Putamen (tissue), 1 donor: ENCODE measurements at regions not wholly inside any gene's neighbourhood (a gene's known extent, or its start where the extent isn't known, plus 50 kb on each side); places are given as distances from the start of the nearest gene placed in this dataset.

Experiments used
- DNase-seq: peaks from one replicate; pipeline ENCODE4 v3.0.0-alpha.2; 2016; ENCODE audit warnings: low spot score

DNA sequence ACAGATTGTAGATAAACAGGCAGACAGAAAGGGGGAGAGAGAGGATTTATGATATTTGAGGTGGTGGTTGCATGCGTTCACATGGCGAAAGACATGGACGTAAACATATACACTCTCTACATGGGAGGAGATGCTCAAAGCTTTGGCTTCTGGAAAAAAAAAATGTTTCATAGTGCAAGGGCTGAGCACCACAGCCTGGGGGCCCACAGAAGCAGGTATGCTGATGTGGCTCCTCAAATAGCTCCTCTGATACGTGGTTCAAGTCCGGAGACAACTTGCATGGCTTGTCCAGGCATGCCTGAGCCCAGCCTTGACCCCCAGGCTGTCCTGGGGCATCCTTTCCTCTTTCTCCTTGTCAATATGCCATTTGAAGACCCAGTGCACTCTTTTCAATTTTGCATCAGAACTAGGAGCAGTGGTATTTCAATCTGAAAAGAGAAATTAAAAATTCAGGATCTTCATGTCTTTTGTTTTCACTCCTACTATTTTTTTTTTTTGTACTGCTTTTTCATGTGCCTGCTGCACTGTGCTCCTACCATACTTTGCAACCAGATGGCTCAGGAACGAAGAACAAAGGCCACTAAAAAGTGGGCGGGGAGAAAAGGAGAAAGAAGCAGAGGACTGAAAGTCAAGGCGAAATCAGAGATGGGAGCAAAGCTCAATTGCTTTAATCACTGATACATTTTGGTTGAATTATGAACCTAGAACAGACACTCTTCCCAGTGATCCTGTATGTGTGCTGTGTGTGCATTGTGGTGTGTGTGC lies 495.7 kb upstream of the TCF4 start:
- DNase-seq = no peak

DNA sequence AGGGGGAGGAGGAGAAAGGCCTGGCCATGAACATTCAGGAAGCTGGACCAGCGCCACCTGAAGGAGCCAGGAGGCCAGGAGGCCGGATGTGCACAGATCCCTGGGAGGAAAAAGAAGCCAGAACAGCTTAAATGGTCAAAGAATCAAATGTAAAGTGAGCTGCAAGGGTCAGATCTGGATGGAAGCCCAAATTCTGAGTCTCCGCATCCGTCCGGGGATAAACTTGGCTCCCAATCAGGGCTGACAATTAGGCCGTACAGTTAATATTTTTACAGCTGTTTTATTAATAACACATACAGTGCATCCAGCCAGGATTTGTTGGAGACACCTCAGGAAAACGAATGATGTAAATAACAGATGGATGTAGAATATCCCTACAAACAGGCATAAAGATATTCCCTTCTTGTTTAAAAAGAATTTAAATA lies 495.1 kb upstream of the TCF4 start:
- DNase-seq = no peak

DNA sequence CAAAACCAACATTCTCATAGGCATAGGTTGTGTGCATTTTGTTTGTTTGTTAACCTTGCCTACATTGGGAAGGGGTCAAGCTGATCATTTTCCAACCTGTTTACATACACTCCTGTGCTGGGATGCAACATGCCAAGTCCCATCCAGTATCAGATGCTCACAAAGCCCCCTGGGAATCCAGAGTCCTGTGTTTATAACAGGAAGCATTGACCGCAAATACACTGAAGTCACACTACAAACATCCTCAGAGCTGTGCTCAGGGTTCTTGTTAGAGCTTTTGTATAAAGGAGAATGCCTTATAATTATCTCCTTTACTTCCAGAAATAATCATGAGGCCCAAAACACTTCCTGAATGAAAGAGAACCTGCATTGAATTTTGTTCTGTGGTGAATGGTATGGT lies 488.7 kb upstream of the TCF4 start:
- no peak for DNase-seq

DNA sequence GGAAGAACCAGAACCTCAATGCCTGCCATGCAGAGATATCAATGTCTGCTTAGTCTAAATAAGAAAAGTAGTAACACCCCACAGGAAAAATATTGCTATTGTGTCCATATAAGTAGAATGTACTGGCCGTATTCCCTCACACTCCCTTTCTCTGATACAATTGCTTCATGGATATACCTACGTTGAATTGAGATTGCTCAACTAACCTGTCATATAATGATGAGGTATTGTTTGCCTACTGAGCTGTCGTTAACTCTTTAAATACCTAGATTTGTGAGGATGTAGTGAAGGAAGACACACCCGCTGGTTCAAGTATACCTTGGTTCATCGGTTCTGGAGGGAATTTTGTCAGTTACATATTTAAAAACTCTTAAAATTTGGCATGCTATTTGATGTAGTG lies 480.7 kb upstream of the TCF4 start:
- DNase-seq = no peak

DNA sequence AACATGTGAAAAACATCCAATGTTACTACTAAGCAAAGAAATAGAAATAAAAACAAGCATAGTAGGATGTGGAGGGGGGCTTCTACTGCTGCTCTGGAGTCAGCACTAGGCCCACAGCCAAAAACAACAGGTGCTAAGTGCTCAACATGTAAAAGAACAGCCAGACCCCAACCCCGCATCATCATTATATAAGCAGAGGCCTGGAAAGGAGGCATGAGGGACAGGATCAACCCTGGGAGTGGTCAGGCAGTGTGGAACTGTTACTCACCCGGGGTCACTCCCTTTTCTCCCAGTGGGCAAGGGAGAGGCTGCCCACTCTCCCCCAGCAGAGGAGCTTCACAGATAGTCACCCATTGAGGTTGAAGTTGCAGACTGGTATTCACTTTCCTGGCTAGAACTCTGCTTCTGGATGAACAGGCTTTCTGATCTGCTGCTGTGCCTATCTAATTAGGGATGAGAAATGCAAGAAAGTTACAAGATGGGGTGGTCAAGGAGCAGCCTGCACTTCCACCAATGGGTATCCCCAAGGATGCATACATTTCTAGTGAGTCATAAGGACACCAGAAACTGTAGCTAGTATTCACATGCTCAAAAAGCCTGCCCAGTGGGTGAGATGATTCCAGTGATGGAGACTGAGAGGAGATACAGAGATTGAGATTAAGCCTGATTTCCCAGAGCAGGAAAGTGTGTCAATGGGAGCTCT lies 480.1 kb upstream of the TCF4 start:
- DNase-seq = no peak

DNA sequence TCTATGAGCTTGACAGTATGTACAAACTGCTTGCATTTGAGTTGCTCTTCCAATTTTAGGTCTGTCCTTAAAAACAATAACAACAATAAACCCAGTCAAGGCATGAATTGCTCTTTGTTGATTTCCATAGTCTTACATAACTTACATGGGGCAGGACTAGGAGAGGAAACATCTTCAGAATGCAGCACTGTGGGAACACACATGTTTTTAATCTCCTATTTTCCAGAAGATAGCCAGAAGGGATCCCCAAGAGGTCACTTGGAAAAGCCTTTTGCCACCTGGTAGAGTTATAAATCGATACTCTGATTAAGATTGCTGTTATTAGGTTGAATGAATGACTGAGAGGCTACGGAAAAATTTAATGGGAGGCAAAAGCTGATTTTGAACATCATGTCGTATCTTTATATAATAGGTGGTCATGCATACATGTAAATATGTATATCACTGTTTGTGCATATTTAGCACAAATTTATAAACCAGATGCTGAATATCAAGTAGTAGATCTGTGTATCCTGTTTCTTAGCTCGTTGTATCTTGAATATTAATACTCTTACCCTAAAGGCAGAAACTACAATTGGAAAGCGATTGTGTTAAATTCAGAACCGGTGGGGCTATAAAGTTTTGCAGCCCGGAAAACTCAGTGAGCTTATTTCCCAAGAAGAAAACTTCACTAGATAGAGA lies 479.4 kb upstream of the TCF4 start:
- DNase-seq = peak; percentile 17

DNA sequence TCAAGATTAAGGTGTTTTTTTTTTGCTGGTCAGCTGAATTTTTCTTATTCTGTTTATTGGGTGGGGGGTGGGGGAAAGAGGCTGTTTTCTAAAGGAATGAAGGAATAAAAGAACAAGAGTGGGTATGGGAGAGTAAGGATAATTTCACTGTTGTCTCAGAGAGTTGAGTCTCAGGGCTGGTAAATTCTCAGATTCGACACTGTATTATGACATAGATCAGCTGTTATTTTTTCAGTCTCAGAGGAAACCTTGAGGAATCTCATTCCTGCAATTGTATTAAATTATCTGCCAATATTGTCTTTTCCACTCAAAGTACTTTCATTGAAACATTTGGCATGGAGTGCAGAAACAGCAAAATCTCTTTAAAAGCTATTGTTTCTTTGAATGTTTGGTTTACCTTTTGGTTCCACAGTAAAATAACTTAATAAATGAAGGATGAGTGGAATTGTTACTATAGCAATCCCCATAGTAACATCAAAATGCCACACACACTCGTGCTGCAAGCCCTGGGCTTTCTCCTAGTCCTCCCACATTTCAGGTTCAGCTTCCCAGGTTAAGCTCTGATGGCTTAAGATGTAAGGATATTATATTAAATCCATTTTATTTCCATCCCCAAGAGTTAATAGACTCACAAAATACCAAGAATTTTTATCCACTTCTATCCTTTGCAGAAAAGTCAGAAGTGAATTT lies 478.7 kb upstream of the TCF4 start:
- peak; percentile 7 for DNase-seq

DNA sequence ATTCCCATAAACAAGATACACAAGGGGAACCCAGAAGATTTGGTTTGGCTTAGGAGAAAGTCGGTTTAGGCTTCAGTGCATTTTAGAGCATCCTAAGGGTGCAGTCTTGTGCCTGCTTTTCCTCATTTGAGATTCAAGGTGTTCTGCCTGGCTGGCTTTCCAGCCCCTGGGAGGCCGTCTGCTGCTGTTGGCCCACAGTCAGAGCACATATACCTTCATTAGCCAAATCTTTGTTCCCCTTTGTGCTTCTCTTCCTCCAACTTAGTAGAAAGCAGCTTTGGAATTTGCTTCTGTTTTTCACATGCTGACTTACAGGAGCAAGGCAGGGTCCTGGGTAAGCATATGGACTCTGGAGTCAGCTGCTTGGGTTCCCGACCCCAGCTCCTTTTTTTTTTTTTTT lies 477.1 kb upstream of the TCF4 start:
- DNase-seq = no peak

DNA sequence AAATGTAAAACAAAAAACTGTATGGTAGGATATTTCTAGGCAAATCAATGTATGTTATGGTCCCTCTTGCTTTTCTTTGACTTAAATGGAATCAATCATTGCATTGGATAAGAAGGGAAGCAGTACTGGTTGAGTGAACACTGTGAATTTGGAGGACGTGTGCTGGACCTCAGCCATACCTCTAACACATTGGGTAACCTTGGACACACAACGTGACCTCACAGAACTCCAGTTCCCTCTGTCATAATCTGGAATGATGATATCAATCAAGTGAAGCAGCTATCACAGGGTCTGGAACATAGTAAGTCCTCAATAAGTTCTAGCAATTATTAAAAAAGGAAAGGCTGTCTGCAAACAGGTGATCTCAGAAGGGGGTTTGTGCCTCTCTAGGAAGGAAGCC lies 474.9 kb upstream of the TCF4 start:
- no peak for DNase-seq

DNA sequence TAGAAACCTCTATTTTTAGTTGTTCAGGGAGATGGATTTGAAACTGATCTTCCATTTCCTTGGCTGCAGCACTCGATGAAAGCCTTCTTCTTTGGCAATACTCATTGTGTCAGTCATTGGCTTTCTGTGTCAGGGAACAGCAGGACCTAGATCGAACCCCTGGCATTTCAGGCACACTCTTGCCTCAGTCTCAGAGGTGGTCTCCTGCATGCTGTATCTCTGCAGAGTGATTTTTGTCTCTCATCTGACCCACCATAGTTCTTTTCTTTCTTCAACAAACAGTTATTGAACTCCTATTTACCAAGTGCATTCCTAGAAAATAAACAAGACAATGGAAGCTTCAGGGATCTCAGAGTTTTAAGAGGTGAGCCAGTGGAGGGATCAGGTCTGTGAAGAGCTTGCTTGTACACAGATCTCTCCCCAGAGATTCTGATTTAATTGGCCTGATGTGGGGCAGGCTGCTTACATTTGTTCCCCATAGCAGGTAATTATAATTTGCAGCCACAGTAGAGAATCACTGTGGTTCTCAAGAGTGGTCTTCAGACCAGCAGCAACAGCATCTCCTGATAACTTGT lies 473.1 kb upstream of the TCF4 start:
- DNase-seq = no peak

DNA sequence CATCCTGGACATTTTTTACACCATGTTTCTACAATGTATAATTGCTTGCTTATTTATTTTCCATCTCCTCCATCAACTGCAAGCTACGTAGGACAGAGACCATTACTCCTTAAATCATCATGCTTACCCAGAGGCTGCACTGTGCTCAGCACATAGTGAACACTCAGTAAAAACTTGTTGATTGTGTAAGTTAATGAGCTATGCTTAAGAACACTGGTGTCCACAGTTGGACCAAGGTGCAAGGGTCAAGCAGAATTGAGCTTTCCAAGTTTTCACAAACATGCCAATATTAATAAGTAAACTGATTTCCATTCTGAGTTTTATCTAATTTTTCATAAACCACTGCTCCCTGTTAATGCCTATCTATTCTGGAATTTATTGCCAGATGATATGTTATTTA lies 464.2 kb upstream of the TCF4 start:
- DNase-seq = no peak

DNA sequence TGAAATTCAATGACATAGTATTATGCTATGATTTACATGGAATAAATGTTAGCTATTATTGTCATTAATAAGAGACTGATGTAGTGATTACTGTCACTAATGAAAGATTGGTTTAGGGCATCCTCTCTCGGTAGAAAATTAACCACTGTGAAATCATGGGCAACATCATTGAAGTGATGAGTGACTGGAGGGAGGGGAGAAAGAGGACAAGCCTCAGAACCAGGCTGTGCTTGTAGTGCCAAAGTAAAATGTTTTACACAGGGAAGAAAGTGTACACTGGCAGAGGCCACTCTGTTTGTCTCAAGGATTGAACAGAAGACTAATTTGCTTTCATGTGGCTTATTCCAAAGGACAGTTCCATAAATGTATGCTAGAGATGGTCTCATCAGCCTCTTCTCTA lies 456.2 kb upstream of the TCF4 start:
- peak; percentile 36 for DNase-seq

DNA sequence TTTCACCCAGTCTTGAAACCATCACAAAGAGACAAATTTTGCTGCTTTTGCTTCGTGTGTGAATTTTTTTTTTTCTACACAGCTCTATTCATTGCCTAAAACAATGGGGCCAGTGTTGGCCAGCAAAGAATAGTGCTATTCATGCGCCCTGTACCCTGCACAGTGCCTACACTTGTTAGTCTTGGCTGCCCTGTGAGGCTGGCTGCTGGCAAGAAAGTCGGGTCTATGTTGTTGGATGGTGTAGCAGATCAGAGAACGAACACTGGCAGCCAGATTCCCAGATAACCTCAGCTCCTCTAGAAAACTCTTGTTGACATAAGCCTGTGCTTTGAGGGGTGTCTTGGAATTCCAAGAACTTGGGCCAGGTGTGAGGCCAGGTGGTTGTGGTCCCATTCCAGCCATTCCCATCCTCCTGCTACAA lies 455.7 kb upstream of the TCF4 start:
- peak; percentile 97 for DNase-seq

DNA sequence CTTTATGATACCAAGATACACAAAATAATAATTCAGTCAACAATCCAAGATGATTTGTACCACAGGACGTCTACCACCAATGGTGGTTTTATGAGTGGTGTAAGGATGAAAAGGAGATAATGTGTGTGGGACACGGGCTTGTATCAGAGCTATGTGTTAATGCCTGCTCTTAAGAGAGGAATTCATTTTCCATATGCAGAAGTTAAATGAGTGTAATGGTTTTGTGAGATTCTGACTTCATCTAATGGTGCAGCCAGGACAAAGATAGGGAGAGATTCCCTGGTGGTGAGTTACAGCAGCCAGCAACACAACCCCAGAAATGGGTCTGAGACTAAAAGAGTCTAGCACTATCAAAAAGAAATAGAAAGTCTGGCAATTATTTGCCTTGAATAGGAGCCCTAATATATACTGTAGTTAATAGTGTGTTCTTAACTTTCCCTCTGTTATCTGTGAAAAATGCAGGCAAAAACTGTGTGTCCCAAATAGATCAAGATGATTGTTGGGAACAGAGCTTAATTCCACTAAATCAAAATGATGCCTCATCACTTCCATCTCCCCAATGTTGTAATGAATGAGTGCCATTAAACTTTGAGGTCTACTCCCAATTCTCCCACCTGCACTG lies 455.0 kb upstream of the TCF4 start:
- DNase-seq = no peak

DNA sequence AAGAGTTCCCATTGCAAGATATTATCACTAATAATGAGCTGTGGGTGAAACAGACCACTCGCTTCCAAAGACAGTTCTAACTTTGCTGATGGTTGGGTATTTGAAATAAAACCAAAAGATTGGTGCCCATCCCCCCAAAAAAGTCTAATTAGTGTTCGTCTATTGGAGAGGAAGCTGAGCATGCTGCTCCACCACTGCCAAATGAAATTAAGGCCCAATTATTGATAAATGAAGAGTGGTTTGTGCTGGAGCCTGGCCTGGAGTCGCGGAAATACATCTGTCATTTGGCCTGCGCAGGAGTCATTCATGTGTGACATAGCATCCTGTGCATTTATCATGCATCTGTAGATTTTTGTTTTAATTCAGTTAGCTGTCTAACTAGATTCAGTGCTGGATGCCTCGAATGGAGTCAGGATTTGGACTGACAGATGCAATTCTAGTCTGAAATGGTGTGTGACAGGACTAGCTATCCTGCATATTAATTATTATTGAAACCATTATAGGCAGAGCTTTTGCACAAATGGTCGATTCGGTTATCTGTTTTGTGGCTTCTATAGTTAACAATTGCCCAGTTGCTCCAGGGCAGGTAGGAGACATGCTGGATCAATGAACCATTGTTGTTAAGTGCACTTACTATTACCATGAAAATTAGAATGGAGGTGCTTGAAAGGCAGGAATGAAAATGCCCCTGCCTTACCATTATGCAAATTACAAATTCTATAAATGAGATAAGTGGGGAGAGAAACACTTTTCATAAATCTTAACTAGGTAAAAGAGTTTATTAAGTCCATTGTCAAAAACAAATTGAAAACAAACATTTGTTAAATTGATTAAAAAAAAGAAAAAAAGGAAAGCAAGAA lies 450.4 kb upstream of the TCF4 start:
- DNase-seq = no peak

DNA sequence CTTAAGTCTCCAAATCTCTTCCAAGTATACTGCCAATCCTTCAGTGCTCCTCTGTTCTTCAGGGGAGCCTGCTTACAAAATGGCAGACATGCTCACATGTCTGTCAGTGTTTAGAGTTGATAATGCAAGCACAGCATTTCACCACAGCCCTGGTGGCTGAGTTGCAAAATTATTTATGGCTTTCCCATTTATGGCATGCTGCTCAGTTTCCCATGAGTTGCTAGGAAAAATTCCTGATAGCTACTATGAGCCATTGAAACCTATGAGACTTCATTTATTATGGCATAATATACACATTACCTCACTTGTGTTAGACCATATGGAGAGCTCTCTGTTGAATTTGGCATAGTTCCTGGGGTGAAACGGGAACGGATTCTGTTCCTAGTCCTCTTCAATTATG lies 448.7 kb upstream of the TCF4 start:
- DNase-seq = no peak

DNA sequence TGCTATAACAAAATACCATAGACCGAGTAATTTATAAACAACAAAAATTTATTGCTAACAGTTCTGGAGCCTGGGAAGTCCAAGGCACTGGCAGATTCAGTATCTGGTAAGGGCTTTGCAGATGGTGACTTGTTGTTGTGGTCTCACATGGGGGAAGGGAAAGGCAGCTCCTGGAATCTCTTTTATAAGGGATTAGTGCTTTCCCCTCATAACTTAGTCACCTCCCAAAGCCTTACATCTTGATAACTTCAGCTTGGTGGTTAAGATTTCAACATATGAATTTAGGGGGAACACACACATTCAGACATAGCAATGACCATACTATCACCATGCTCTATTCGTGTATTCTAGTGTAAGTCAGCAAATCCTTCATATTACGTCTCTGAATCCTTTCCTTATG lies 447.6 kb upstream of the TCF4 start:
- no peak for DNase-seq

DNA sequence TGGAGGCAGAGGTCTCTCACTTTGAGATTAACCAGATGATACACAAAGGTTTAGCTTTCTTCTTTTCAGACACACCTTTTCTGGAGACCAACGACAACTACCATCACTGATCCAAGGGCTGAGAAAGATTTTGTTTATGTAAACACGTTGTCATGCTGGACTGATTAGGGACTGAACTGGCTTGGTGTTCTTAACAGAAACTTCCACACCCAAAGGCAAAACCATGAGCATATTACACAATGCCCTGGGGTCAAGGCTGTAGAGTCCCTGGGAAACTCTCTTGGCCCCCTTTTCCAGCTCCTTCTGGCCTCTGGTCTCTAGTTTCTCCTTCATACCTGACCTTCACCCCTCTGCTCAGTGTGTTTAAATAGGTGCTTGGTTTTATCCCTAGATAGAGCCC lies 447.0 kb upstream of the TCF4 start:
- DNase-seq = no peak

DNA sequence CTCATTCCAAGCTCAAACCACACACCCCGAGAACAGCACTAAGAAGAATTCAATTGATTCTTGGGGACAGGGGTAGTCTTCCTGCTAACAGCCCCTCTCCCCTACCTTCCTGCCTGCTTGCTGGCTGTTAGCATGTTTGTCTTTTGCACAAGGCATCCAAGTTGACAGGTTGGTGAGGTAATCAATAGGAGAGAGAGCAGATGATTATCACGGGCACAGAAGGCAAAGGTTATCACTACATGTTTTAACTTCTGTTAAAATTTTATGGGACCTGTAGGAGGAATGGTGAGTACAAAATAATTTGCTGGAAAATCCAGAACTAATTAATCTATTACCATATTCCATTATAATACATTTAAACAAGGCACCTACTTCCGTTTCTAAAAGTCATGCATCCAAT lies 442.1 kb upstream of the TCF4 start:
- no peak for DNase-seq

DNA sequence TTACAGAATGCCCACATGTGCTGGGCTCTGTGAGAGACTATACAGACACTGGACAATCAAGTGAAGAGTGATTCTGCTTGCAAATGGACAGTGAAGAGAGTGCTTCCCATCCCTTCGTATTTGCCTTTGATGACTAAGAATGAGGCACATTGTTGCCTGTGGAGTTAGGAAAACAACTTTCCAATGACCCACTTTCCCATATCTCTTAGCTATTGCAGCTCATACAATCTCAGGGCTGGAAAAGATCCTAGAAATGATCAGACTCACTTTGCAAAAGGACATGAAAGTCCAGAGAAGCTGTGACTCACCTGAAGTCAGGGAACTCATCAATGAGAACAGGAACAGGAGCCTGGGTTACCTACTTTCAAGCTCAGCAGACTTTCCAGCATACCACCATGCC lies 440.5 kb upstream of the TCF4 start:
- no peak for DNase-seq

DNA sequence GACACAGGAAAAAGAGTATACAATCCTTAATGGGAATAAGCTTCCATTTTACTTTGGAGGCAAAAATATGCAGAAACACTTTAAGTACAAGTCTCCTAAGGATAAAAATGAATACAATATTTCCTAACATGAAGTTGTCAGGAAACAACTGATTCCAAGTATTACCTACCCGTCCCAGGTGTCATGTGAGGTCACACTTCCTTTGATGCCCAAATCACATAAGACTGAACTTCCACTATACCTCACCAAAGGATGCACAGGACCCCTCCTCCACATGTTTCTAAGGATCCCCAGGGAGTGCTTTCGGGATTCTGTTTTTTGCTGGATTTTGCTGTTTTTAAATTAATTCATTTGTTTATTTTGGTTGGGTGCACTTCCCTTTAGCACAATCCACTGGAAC lies 438.5 kb upstream of the TCF4 start:
- DNase-seq = no peak
